SK-N-MC (cell line): ENCODE measurements at regions not wholly inside any gene's neighbourhood (a gene's known extent, or its start where the extent isn't known, plus 50 kb on each side); places are given as distances from the start of the nearest gene placed in this dataset.

Source experiments
- EZH2 ChIP-seq: fragments of 200-600 bp; sonication (generic); IDR thresholded peaks from one replicate; pipeline ENCODE4 v1.6.1; 2017; ENCODE audit warnings: antibody characterized with exemption
- POLR2AphosphoS5 ChIP-seq: IDR thresholded peaks from 2 replicates; pipeline ENCODE4 v1.6.1; 2012; ENCODE audit warnings: mild to moderate bottlenecking, low read depth, low read length, borderline replicate concordance

DNA sequence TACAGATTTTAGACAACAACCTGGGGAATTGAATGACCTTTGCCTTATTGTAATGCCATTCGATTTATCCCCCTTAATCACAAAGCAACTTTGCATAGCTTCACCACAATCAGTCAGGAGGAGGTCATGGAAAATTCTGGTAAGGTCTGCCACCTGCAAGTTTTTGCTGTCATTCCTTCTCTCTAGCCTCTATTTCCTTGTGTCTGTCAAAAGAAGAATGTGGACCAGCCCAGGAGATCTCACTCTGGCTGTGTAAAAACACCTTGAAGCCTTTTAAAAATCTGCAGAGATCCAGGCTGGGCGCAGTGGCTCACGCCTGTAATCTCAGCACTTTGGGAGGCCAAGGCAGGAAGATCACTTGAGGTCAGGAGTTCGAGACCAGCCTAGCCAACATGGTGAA lies 74.1 kb upstream of the BZW1 start:
- TF ChIP-seq POLR2AphosphoS5 (no peak), EZH2 (no peak)
